H9 (cell line): ENCODE measurements at regions not wholly inside any gene's neighbourhood (a gene's known extent, or its start where the extent isn't known, plus 50 kb on each side); places are given as distances from the start of the nearest gene placed in this dataset.
A peak's percentile ranks its signal among the peaks of the same experiment; 100 is the strongest.

ENCODE experiments used
- DNase-seq: peaks from one replicate; pipeline ENCODE4 v3.0.0-alpha.2; 2017
- H2AFZ ChIP-seq: one replicate; pipeline ENCODE4 v1.6.1; 2013; ENCODE audit warnings: mild to moderate bottlenecking, low read length, control low read depth, moderate library complexity
- H2AK5ac ChIP-seq: 2 replicates; pipeline ENCODE4 v1.6.1; 2013; ENCODE audit warnings: low read length, control low read depth, mixed read lengths; ENCODE audit not compliant: insufficient read length
- H2BK120ac ChIP-seq: one replicate; pipeline ENCODE4 v1.6.1; 2013; ENCODE audit warnings: low read depth, mild to moderate bottlenecking, low read length, control low read depth, inconsistent platforms; ENCODE audit not compliant: poor library complexity, severe bottlenecking
- H2BK12ac ChIP-seq: 2 replicates; pipeline ENCODE4 v1.6.1; 2013; ENCODE audit warnings: low read length, control low read depth, mixed read lengths, low read depth; ENCODE audit not compliant: insufficient read length
- H2BK15ac ChIP-seq: 2 replicates; pipeline ENCODE4 v1.6.1; 2013; ENCODE audit warnings: low read depth, low read length, control low read depth
- H2BK20ac ChIP-seq: one replicate; pipeline ENCODE4 v1.6.1; 2013; ENCODE audit warnings: low read depth, mild to moderate bottlenecking, low read length, control low read depth, inconsistent platforms; ENCODE audit not compliant: poor library complexity, severe bottlenecking
- H2BK5ac ChIP-seq: 2 replicates; pipeline ENCODE4 v1.6.1; 2013; ENCODE audit warnings: low read length, control low read depth, mixed read lengths; ENCODE audit not compliant: insufficient read length
- H3K14ac ChIP-seq: 2 replicates; pipeline ENCODE4 v1.6.1; 2013; ENCODE audit warnings: low read length, control low read depth; ENCODE audit not compliant: insufficient read depth
- H3K18ac ChIP-seq: 2 replicates; pipeline ENCODE4 v1.6.1; 2013; ENCODE audit warnings: low read depth, mild to moderate bottlenecking, mixed read lengths, low read length, control low read depth; ENCODE audit not compliant: insufficient read length
- H3K23ac ChIP-seq: 2 replicates; pipeline ENCODE4 v1.6.1; 2013; ENCODE audit warnings: low read length, control low read depth, mixed read lengths, low read depth; ENCODE audit not compliant: insufficient read length
- H3K23me2 ChIP-seq: 2 replicates; pipeline ENCODE4 v1.6.1; 2013; ENCODE audit warnings: low read depth, mild to moderate bottlenecking, mixed read lengths, low read length, control low read depth; ENCODE audit not compliant: insufficient read length, poor library complexity, severe bottlenecking
- H3K27ac ChIP-seq: 2 replicates; pipeline ENCODE4 v1.5.1; 2013; ENCODE audit warnings: low read length, control low read depth, mixed read lengths, low read depth; ENCODE audit not compliant: insufficient read length
- H3K27me3 ChIP-seq: 2 replicates; pipeline ENCODE4 v1.6.1; 2013; ENCODE audit warnings: low read length, control low read depth, inconsistent platforms; ENCODE audit not compliant: insufficient read depth
- H3K4ac ChIP-seq: 2 replicates; pipeline ENCODE4 v1.6.1; 2013; ENCODE audit warnings: low read depth, mild to moderate bottlenecking, control low read depth, inconsistent platforms, low read length, moderate library complexity
- H3K4me1 ChIP-seq: 2 replicates; pipeline ENCODE4 v1.6.1; 2013; ENCODE audit warnings: low read length, control low read depth, inconsistent platforms; ENCODE audit not compliant: insufficient read depth
- H3K4me2 ChIP-seq: 2 replicates; pipeline ENCODE4 v1.6.1; 2013; ENCODE audit warnings: low read length, control low read depth, mixed read lengths; ENCODE audit not compliant: insufficient read length, insufficient read depth
- H3K56ac ChIP-seq: 2 replicates; pipeline ENCODE4 v1.6.1; 2013; ENCODE audit warnings: low read depth, mild to moderate bottlenecking, mixed read lengths, low read length, control low read depth; ENCODE audit not compliant: insufficient read length
- H3K79me1 ChIP-seq: 2 replicates; pipeline ENCODE4 v1.6.1; 2013; ENCODE audit warnings: low read depth, mild to moderate bottlenecking, moderate library complexity, low read length, control low read depth, inconsistent platforms; ENCODE audit not compliant: insufficient read depth, poor library complexity, severe bottlenecking
- H3K79me2 ChIP-seq: 2 replicates; pipeline ENCODE4 v1.6.1; 2013; ENCODE audit warnings: low read length, control low read depth, inconsistent platforms; ENCODE audit not compliant: insufficient read depth
- H3K9ac ChIP-seq: 2 replicates; pipeline ENCODE4 v1.6.1; 2013; ENCODE audit warnings: low read length, control low read depth, mixed read lengths; ENCODE audit not compliant: insufficient read length; ENCODE audit errors: extremely low read depth
- H3K9me3 ChIP-seq: one replicate; pipeline ENCODE4 v1.6.1; 2013; ENCODE audit warnings: low read depth, low read length, inconsistent platforms; ENCODE audit not compliant: control insufficient read depth
- H3T11ph ChIP-seq: one replicate; pipeline ENCODE4 v1.6.1; 2013; ENCODE audit warnings: mild to moderate bottlenecking, low read length, control low read depth, inconsistent platforms
- H4K20me1 ChIP-seq: one replicate; pipeline ENCODE4 v1.6.1; 2013; ENCODE audit not compliant: control insufficient read depth, insufficient read length, insufficient read depth
- H4K5ac ChIP-seq: 2 replicates; pipeline ENCODE4 v1.6.1; 2013; ENCODE audit warnings: low read depth, mild to moderate bottlenecking, mixed read lengths, low read length, control low read depth; ENCODE audit not compliant: insufficient read length
- H4K8ac ChIP-seq: replicated peaks from 2 replicates; pipeline ENCODE4 v1.6.1; 2013; ENCODE audit warnings: low read length, control low read depth, mixed read lengths, low read depth; ENCODE audit not compliant: insufficient read length
- H4K91ac ChIP-seq: 2 replicates; pipeline ENCODE4 v1.6.1; 2013; ENCODE audit warnings: low read depth, mild to moderate bottlenecking, moderate library complexity, mixed read lengths, low read length, control low read depth; ENCODE audit not compliant: insufficient read length
- H3K27ac Mint-ChIP-seq, 3 experiments: 2 replicates in 2 of 3; 3 replicates in 1 of 3; pipeline ENCODE4 v1.8.0; 2020 to 2021; ENCODE audit warnings: mixed read lengths in 3 of 3, mild to moderate bottlenecking in 1 of 3, moderate library complexity in 1 of 3
- H3K27me3 Mint-ChIP-seq: 2 replicates; pipeline ENCODE4 v1.8.0; 2021; ENCODE audit warnings: low read depth, mild to moderate bottlenecking, moderate library complexity, mixed read lengths
- H3K36me3 Mint-ChIP-seq, 3 experiments: 2 replicates in 2 of 3; 3 replicates in 1 of 3; pipeline ENCODE4 v1.8.0; 2020 to 2021; ENCODE audit warnings: low read depth in 3 of 3, mixed read lengths in 3 of 3; ENCODE audit not compliant: insufficient read depth in 1 of 3
- H3K4me1 Mint-ChIP-seq, 2 experiments: 2 replicates each; pipeline ENCODE4 v1.8.0; 2020; ENCODE audit warnings: mixed read lengths in 2 of 2
- H3K4me3 Mint-ChIP-seq, 2 experiments: 2 replicates in 1 of 2; 3 replicates in 1 of 2; pipeline ENCODE4 v1.8.0; 2020 to 2021; ENCODE audit warnings: mild to moderate bottlenecking in 2 of 2, mixed read lengths in 2 of 2, moderate library complexity in 1 of 2
- H3K9me3 Mint-ChIP-seq, 2 experiments: 2 replicates in 1 of 2; 3 replicates in 1 of 2; pipeline ENCODE4 v1.8.0; 2020; ENCODE audit warnings: mild to moderate bottlenecking in 2 of 2, mixed read lengths in 2 of 2, moderate library complexity in 1 of 2
- CTCF ChIP-seq: fragments of 200-600 bp; sonication (generic); conservative IDR thresholded peaks from 3 replicates; pipeline ENCODE4 v1.8.0; 2021; ENCODE audit warnings: antibody characterized with exemption, mild to moderate bottlenecking
- WGBS: extraction: QIAGEN DNeasy Blood & Tissue Kit; methylation state at CpG from one replicate; pipeline ENCODE4 v1.1.7; 2013; ENCODE audit warnings: missing lambda C conversion rate, low lambda C conversion rate, mixed read lengths; ENCODE audit not compliant: insufficient read length; ENCODE audit errors: extremely low coverage; 5-methylcytosine and 5-hydroxymethylcytosine counted together

GRCh38 chr5:166073901-166074581, 2217.4 kb upstream of the WWC1 start:
- Histone ChIP-seq H3K9ac (no peak overlapping the region), H3K23me2 (no peaks in the 10 kb centered on the region), H3T11ph (no peak overlapping the region), H3K27me3 (no peaks in the 10 kb centered on the region), H2BK120ac (no peak overlapping the region), H4K8ac (no peak overlapping the region), H3K4me1 (peaks cover 14% of the 10 kb centered on the region; the same call in 1 of the 2 replicates), H4K91ac (no peak overlapping the region), H2AFZ (no peak overlapping the region), H4K20me1 (no peaks in the 10 kb centered on the region), H3K56ac (no peak overlapping the region), H3K14ac (no peak overlapping the region), H3K4ac (no peak overlapping the region), H3K18ac (no peak overlapping the region), H4K5ac (no peak overlapping the region), H3K79me1 (no peaks in the 10 kb centered on the region), H2BK15ac (no peak overlapping the region), H3K27ac (peak overlapping the region; percentile 69), H2BK12ac (no peak overlapping the region), H2BK5ac (no peak overlapping the region), H2BK20ac (no peak overlapping the region), H3K79me2 (no peaks in the 10 kb centered on the region), H3K9me3 (no peaks in the 10 kb centered on the region), H2AK5ac (no peak overlapping the region), H3K4me2 (peak overlapping the region; percentile 54), H3K23ac (no peak overlapping the region)
- peaks cover 0 to 3% (median 0%) of the 10 kb centered on the region in 3 experiments; a peak in 1 of 7 replicates for H3K36me3 Mint-ChIP-seq
- no peaks in the 10 kb centered on the region; a peak in 1 of 5 replicates for H3K9me3 Mint-ChIP-seq
- peak; percentile 64 for DNase-seq
- no peaks in the 10 kb centered on the region for H3K27me3 Mint-ChIP-seq
- H3K4me3 Mint-ChIP-seq = peak overlapping the region; percentile 61 to 83
- no peak for TF ChIP-seq CTCF
- peaks cover 60 to 63% of the 10 kb centered on the region in 2 experiments for H3K4me1 Mint-ChIP-seq
- no CpG with 5 or more reads among the region's 6 CpGs for WGBS
- H3K27ac Mint-ChIP-seq = peak overlapping the region; percentile 65 to 100 (median 98)
